ENCODE measurements at regions not wholly inside any gene's neighbourhood (a gene's known extent, or its start where the extent isn't known, plus 50 kb on each side); places are given as distances from the start of the nearest gene placed in this dataset.

DNA sequence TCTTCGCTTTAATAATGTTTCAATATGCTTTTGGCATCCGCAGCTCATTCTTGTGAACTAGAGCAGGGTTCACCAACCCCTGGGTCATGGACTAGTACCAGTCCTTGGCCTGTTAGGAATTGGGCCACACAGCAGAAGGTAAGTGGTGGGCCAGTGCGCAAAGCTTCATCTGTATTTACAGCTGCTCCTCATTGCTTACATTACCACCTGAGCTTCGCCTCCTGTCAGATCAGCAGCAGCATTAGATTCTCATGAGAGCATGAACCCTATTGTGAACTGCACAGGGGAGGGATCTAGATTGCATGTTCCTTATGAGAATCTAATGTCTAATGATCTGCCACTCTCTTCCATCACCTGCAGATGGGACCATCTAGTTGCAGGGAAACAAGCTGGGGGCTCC is 75.5 kb upstream of the GGTLC1 start:
- Histone ChIP-seq H3K36me3 (no peaks in the 10 kb centered on the region), H3K4me1 (peaks cover 0 to 5% (median 0%) of the 10 kb centered on the region in 4 donors), H3K27me3 (no peaks in the 10 kb centered on the region), H3K9me3 (no peaks in the 10 kb centered on the region), H3K27ac (no peak overlapping the region), H3K4me3 (no peak overlapping the region)
- TF ChIP-seq EP300 (IDR thresholded peaks at IDR 0.05) (no peak), POLR2AphosphoS5 (IDR thresholded peaks at IDR 0.05) (no peak), CTCF (IDR thresholded peaks at IDR 0.05) (no peak), POLR2A (IDR thresholded peaks at IDR 0.05) (no peak)
- ATAC-seq (ENCODE audit: low FRiP score in 2 of 2): no peak
- DNase-seq: no peak
- 96 to 99% methylated on average over 4 of the region's 4 CpGs for WGBS, 2 donors

DNA sequence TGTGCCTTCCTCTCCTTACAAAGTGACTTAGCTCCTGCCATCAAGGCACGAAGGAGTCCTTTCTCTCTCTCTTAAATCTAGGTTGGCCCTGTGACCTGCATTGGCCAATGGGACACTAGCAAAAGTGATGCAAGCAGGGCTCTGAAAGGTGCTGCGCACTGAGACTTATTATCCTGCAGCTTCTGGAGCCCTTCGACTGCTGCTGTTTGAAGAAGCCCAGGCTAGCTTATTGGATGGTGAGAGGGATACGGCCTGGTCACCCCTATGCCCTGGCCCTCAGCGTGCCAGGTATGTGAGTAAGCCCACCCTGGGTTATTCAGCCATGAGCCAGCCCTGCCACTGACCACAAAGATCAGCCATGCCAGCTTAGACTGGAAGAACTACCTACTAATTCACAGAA is 74.5 kb upstream of the GGTLC1 start:
- Histone ChIP-seq H3K4me1 (peaks cover 0 to 5% (median 0%) of the 10 kb centered on the region in 4 donors), H3K4me3 (no peak overlapping the region), H3K36me3 (no peaks in the 10 kb centered on the region), H3K27me3 (no peaks in the 10 kb centered on the region), H3K27ac (no peak overlapping the region), H3K9me3 (no peaks in the 10 kb centered on the region)
- TF ChIP-seq EP300 (IDR thresholded peaks at IDR 0.05) (no peak), POLR2A (IDR thresholded peaks at IDR 0.05) (no peak), POLR2AphosphoS5 (IDR thresholded peaks at IDR 0.05) (no peak), CTCF (IDR thresholded peaks at IDR 0.05) (no peak)
- DNase-seq (no peak), ATAC-seq (ENCODE audit: low FRiP score in 2 of 2) (no peak)
- 92 to 95% methylated on average over 5 of the region's 5 CpGs for WGBS, 2 donors

GRCh38 chr20:24060851-24061590 is 72.4 kb upstream of the GGTLC1 start:
- 48 to 61% methylated on average over 13 of the region's 13 CpGs for WGBS, 2 donors
- TF ChIP-seq POLR2AphosphoS5 (IDR thresholded peaks at IDR 0.05) (no peak), CTCF (IDR thresholded peaks at IDR 0.05) (no peak), EP300 (IDR thresholded peaks at IDR 0.05) (no peak), POLR2A (IDR thresholded peaks at IDR 0.05) (no peak)
- Histone ChIP-seq H3K4me3 (no peak overlapping the region), H3K27ac (no peak overlapping the region), H3K36me3 (no peaks in the 10 kb centered on the region), H3K9me3 (no peaks in the 10 kb centered on the region), H3K4me1 (peaks cover 0 to 5% (median 0%) of the 10 kb centered on the region in 4 donors), H3K27me3 (no peaks in the 10 kb centered on the region)
- ATAC-seq (ENCODE audit: low FRiP score in 2 of 2) (peak in 1 of 2 donors; percentile 53), DNase-seq (no peak)

DNA sequence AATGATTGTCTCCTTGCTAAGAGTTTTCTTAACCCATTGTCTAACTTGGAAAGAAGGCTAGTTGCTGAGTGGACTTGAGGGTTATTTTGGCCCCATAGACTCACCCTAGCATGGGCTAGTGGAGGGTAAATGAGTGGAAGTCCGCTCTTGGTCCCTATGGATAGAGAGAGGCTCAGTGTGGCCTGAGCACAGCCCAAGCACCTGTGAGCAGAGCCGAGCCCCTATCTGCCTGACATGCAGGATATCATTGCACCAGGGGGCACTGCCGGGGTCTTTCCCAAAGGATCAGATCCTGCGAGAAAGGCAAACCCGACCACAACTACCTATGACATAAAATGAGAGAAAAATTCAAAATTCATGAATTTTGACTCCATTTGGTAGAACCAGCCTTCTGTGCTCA is 70.6 kb upstream of the GGTLC1 start:
- 86 to 87% methylated on average over 5 of the region's 5 CpGs for WGBS, 2 donors
- no peaks in the 10 kb centered on the region for H3K27me3 ChIP-seq
- no peak overlapping the region for H3K4me3 ChIP-seq
- no peak for TF ChIP-seq EP300 (IDR thresholded peaks at IDR 0.05)
- TF ChIP-seq POLR2AphosphoS5 (IDR thresholded peaks at IDR 0.05): no peak
- TF ChIP-seq POLR2A (IDR thresholded peaks at IDR 0.05): no peak
- TF ChIP-seq CTCF (IDR thresholded peaks at IDR 0.05): no peak
- no peaks in the 10 kb centered on the region for H3K9me3 ChIP-seq
- no peak for DNase-seq
- ATAC-seq (ENCODE audit: low FRiP score in 2 of 2): no peak
- no peak overlapping the region for H3K27ac ChIP-seq
- no peaks in the 10 kb centered on the region for H3K36me3 ChIP-seq
- peaks cover 0 to 5% (median 0%) of the 10 kb centered on the region in 4 donors for H3K4me1 ChIP-seq

DNA sequence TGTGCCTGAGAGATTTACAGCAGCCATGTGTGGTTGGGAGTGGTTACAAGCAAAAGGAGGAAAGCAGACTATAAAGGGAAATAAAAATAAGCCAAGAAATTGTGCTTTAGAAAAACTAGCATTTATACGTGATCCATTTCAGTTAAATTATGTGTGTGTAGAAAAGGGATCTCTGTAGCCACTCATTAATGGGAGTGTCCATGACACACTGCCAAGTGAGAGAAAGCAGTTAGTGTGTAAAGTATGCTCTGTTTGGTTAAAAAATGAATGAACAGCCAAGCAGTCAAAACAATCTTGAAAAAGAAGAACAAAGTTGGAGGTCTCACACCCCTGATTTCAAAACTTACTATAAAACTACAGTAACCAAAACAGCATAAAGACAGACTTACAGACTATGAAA is 67.9 kb upstream of the GGTLC1 start:
- ATAC-seq (ENCODE audit: low FRiP score in 2 of 2) (no peak), DNase-seq (no peak)
- TF ChIP-seq POLR2A (IDR thresholded peaks at IDR 0.05): no peak
- TF ChIP-seq EP300 (IDR thresholded peaks at IDR 0.05): no peak
- TF ChIP-seq POLR2AphosphoS5 (IDR thresholded peaks at IDR 0.05): no peak
- TF ChIP-seq CTCF (IDR thresholded peaks at IDR 0.05): no peak
- no peaks in the 10 kb centered on the region for H3K36me3 ChIP-seq
- peaks cover 0 to 5% (median 0%) of the 10 kb centered on the region in 4 donors for H3K4me1 ChIP-seq
- WGBS, 2 donors: 51 to 58% methylated on average over 1 of the region's 1 CpG
- H3K9me3 ChIP-seq: no peaks in the 10 kb centered on the region
- H3K27ac ChIP-seq: no peak overlapping the region
- H3K4me3 ChIP-seq: no peak overlapping the region
- no peaks in the 10 kb centered on the region for H3K27me3 ChIP-seq

Measured in upper lobe of left lung (tissue), 6 donors.